RWPE1 (cell line): ENCODE measurements at regions not wholly inside any gene's neighbourhood (a gene's known extent, or its start where the extent isn't known, plus 50 kb on each side); places are given as distances from the start of the nearest gene placed in this dataset.

Experiments
- CTCF ChIA-PET: fragments of 350-600 bp; sonication (Branson Sonifier 250); formaldehyde crosslinking; extraction: SDS; loops from one replicate; lab custom pipeline; 2021; lab: Yijun Ruan, JAX
- POLR2A ChIA-PET: fragments of 400-600 bp; formaldehyde crosslinking; extraction: SDS; loops from one replicate; lab custom pipeline; 2020; ENCODE audit warnings: antibody characterized with exemption; ENCODE audit not compliant: low non-redundant PET; lab: Yijun Ruan, JAX
- DNase-seq: peaks from one replicate; pipeline ENCODE4 v3.0.0; 2012; ENCODE audit warnings: low spot score
- H3K27ac ChIP-seq: fragments of 450-650 bp; 2 replicates; pipeline ENCODE4 v1.5.1; 2017
- TF ChIP-seq, protein P1 (sequence below): fragments of 450-650 bp; conservative IDR thresholded peaks from 2 replicates; pipeline ENCODE4 v1.5.1; 2017; ENCODE audit warnings: low read depth, mild to moderate bottlenecking

DNA sequence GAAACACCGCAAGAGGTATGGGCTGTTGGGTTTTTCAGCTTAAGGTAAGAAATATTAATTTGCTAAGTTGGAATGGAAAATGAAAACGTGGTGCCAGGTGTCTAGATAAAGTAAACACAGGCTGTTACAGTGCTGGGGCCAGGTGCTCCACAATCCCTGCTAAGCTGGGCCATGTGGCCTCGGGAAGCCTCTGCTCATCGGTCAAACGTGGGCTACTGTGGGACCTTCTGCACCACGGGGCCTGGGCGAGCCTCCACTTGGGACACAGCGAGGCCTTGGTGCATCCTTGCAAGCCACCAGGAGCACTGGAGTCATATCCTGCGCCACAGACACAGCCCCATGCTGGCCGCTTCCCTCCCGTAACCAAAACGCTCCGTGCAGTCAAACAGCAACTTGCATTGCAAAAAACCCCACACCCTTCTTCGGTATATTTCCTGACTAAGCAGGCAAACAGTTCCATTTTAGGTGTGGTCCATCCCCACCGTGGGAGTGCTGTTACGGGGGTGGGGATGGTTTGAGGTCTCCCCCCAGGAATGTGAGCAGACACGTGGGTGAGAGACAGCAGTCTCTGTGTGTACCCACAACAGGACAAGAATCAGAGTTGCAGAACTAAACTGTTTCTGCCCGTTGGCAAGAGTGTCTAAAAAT lies 96.3 kb upstream of the SOX1 start:
- ChIA-PET CTCF (interaction anchor here (0.6 kb wide), 1 partner anchor 904 kb away, joined by 4 read pairs; no protein-coding TSS in a partner anchor), POLR2A (no interaction called here)
- no peak overlapping the region for H3K27ac ChIP-seq
- DNase-seq = no peak
- TF ChIP-seq, protein P1, sequence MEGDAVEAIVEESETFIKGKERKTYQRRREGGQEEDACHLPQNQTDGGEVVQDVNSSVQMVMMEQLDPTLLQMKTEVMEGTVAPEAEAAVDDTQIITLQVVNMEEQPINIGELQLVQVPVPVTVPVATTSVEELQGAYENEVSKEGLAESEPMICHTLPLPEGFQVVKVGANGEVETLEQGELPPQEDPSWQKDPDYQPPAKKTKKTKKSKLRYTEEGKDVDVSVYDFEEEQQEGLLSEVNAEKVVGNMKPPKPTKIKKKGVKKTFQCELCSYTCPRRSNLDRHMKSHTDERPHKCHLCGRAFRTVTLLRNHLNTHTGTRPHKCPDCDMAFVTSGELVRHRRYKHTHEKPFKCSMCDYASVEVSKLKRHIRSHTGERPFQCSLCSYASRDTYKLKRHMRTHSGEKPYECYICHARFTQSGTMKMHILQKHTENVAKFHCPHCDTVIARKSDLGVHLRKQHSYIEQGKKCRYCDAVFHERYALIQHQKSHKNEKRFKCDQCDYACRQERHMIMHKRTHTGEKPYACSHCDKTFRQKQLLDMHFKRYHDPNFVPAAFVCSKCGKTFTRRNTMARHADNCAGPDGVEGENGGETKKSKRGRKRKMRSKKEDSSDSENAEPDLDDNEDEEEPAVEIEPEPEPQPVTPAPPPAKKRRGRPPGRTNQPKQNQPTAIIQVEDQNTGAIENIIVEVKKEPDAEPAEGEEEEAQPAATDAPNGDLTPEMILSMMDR = no peak

DNA sequence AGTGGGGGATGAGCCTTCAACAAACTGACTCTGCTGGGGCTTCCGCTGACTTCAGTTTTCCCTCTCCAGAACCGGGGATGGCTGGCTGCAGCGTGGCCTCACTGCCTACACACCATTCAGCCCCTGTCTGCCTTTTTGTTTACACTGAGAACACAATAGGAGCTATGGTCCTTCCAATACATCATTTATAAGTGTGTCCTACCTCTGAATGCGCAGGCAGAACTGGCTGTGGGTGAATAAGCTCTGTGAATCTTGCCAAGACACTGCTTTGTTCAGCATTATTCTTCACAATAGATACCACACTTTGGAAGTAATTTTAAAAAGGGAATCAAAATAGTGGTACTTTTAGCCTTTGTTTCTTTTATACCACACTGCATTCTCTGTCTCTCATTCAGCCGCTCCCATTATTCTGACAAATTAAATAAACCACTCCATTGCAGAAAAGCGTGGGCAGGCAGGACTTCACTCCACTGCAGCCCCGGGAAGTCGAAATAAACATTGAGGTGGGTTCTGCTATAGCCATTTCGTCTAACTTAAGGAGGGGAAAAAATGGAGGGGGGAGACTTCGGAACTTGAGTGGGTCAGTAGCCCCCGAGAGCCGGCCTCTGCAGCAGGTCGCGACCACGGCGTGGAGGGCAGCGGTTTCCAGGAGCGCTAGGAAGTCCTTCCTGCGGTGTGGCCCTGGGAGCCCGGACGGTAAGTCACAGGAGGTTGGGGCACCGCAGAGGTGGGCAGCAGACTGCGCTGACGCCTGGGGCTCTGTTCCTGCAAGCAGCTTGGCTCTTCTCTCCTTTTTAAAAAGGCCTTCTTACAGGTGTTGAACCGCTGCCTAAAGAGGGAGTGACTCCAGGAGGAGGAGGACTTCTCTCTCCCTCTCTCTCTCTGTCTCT lies 94.8 kb upstream of the SOX1 start:
- DNase-seq = no peak
- ChIA-PET CTCF (interaction anchor here (0.6 kb wide), 1 partner anchor 137 kb away, joined by 4 read pairs; no protein-coding TSS in a partner anchor), POLR2A (no interaction called here)
- TF ChIP-seq, protein P1 = no peak
- no peak overlapping the region for H3K27ac ChIP-seq

DNA sequence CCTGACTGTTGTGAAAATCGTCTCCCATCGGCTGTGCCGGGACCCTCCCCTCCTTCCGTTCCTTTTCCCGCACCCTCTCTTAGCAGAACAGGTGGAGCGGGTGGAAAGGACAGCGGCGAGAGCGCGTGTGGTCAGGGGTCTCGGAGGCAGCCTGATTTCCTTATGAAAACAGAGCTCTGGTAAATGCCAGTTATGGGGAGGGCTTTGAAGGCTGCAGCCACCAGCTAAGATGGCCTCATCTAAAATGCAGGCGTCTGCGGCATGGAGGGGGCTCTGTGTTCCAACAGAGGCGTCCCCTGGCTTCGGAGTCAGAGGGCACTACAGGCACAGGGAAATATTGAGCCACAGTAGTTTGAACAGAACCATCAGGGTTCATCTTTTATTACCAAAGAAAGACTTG lies 93.8 kb upstream of the SOX1 start:
- POLR2A ChIA-PET = no interaction called here
- TF ChIP-seq, protein P1 = no peak
- CTCF ChIA-PET = no interaction called here
- no peak for DNase-seq
- no peak overlapping the region for H3K27ac ChIP-seq

DNA sequence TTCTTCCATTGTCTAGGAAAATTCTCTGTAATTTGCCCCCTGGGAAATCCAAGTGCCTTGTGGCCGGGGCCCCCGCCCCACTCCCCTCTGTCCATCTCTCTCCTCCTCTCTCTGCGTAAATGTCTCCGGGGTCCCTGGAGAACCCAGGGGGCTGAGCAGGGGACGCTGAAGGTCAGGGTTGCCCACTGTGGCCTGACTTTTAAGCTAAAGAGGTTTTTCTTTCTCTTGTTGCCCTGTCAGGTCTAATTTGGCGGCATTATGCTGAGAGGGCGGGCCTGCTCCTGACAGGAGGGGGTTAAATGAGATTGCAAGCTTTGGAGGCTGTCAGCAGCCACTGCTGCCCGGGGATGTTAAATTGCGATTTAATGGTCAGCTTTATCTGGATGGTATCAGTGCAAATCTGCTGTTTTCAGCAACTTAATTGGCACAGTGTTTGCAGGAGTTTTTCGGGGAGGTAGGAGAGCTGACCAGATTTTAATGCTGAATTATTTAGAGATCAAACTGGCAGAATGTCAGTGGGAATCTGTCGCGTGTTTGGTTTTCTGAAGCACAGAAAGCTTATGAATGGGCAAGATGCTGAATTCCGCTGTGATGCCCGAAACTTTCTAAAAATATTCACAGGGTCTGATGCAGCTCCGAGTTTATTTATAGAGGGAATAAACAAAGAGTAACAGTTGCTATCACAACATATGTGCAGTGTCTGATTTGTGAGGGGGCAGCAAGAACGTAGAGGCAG lies 93.2 kb upstream of the SOX1 start:
- ChIA-PET CTCF (no interaction called here), POLR2A (no interaction called here)
- DNase-seq = no peak
- H3K27ac ChIP-seq = no peak overlapping the region
- TF ChIP-seq, protein P1 = no peak

DNA sequence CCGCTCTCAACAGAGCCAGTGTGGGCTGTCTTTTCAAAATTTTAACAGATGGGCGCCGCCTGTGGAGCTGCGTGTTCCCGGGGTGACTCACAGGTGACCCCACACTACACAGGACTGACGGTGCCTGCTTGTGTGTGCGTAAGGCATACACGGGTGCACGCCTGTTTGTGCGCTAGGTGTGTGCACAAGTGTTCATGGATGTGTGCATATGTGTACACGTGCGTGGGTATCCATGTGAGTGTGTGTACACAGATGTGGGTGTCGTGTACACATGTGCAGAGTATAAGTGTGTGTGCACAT lies 92.7 kb upstream of the SOX1 start:
- ChIA-PET POLR2A (no interaction called here), CTCF (no interaction called here)
- TF ChIP-seq, protein P1 = no peak
- DNase-seq = no peak
- no peak overlapping the region for H3K27ac ChIP-seq
